ENCODE measurements at regions not wholly inside any gene's neighbourhood (a gene's known extent, or its start where the extent isn't known, plus 50 kb on each side); places are given as distances from the start of the nearest gene placed in this dataset.

GRCh38 chr6:164744301-164744700 lies 565.1 kb downstream of the C6orf118 start:
- TF ChIP-seq FOS (IDR thresholded peaks at IDR 0.05; ENCODE audit: low read depth, low read length) (no peak), POLR2A (IDR thresholded peaks at IDR 0.05; ENCODE audit: low read depth, low read length) (no peak), CTCF (conservative IDR thresholded peaks at IDR 0.05; ENCODE audit: low read depth, low read length) (no peak), CEBPB (IDR thresholded peaks at IDR 0.05; ENCODE audit: low read depth, low read length) (no peak), SMC3 (IDR thresholded peaks at IDR 0.05; ENCODE audit: low read depth, low read length) (no peak), RFX5 (IDR thresholded peaks at IDR 0.05; ENCODE audit: low read depth, low read length) (no peak), MAFK (IDR thresholded peaks at IDR 0.05; ENCODE audit: low read depth, low read length) (no peak), MAZ (IDR thresholded peaks at IDR 0.05; ENCODE audit: borderline replicate concordance, low read depth, low read length) (no peak), RCOR1 (IDR thresholded peaks at IDR 0.05; ENCODE audit: insufficient replicate concordance, low read length) (no peak), USF2 (IDR thresholded peaks at IDR 0.05; ENCODE audit: low read depth, low read length) (no peak), RAD21 (IDR thresholded peaks at IDR 0.05; ENCODE audit: low read length) (no peak), CHD1 (IDR thresholded peaks at IDR 0.05; ENCODE audit: low read depth, low read length) (no peak), BHLHE40 (IDR thresholded peaks at IDR 0.05; ENCODE audit: low read depth, low read length) (no peak), NFE2L2 (IDR thresholded peaks at IDR 0.05; ENCODE audit: low read depth, low read length) (no peak)

Data from IMR-90 (cell line).